B cell (primary cell): ENCODE measurements at regions not wholly inside any gene's neighbourhood (a gene's known extent, or its start where the extent isn't known, plus 50 kb on each side); places are given as distances from the start of the nearest gene placed in this dataset.

Experiments
- ATAC-seq: fragments of 200-7000 bp; cut with Tn5 transposase; one replicate; pipeline ENCODE4 v1.10.0; 2021; ENCODE audit warnings: low read depth, mild to moderate bottlenecking, moderate number of reproducible peaks, moderate library complexity
- CTCF ChIA-PET: fragments of 350-600 bp; sonication (Branson Sonifier 250); formaldehyde crosslinking; loops from one replicate; lab custom pipeline; 2021; ENCODE audit warnings: antibody characterized with exemption, inconsistent platforms; lab: Charles Lee
- POLR2A ChIA-PET: fragments of 350-600 bp; sonication (Branson Sonifier 250); formaldehyde crosslinking; loops from one replicate; lab custom pipeline; 2021; ENCODE audit warnings: antibody characterized with exemption; lab: Charles Lee
- DNase-seq: peaks from one replicate; pipeline ENCODE4 v3.0.0; 2013
- H2AFZ ChIP-seq: 2 replicates; pipeline ENCODE4 v1.6.1; 2012; ENCODE audit warnings: mild to moderate bottlenecking, low read depth, low read length; ENCODE audit not compliant: insufficient read depth, poor library complexity, severe bottlenecking
- H3K27ac ChIP-seq, 2 donors: 1 replicate in 1 of 2; 2 replicates in 1 of 2; pipeline ENCODE4 v1.5.1; 2012 to 2013; ENCODE audit warnings: low read length in 2 of 2, mild to moderate bottlenecking in 2 of 2, moderate library complexity in 1 of 2
- H3K27me3 ChIP-seq, 4 experiments: fragments of 200-600 bp in 1 of 4; sonication (generic) in 1 of 4; replicated peaks in 1 of 4; 1 replicate in 2 of 4; 2 replicates in 2 of 4; pipeline versions ENCODE4 v1.6.1 to v1.7.0; 2013 to 2016; ENCODE audit warnings: low read length in 3 of 4, mild to moderate bottlenecking in 2 of 4, mixed read lengths in 1 of 4, moderate library complexity in 1 of 4; ENCODE audit not compliant: insufficient read depth in 4 of 4, control insufficient read depth in 3 of 4; ENCODE audit errors: control extremely low read depth in 1 of 4
- H3K36me3 ChIP-seq, 2 experiments: replicated peaks in 1 of 2; 1 replicate in 1 of 2; 2 replicates in 1 of 2; pipeline versions ENCODE4 v1.6.1 to v1.7.1; 2013; ENCODE audit warnings: low read length in 1 of 2; ENCODE audit not compliant: insufficient read depth in 2 of 2, control insufficient read depth in 1 of 2; ENCODE audit errors: control extremely low read depth in 1 of 2, extremely low read depth in 1 of 2
- H3K4me1 ChIP-seq, 2 donors: fragments of 200-600 bp in 1 of 2; sonication (generic) in 1 of 2; 1 replicate in 1 of 2; 2 replicates in 1 of 2; pipeline versions ENCODE4 v1.5.1 to v1.6.1; 2013 to 2017; ENCODE audit warnings: low read length in 2 of 2; ENCODE audit not compliant: control insufficient read depth in 2 of 2, insufficient read depth in 2 of 2
- H3K4me2 ChIP-seq: replicated peaks from 2 replicates; pipeline ENCODE3; 2012; ENCODE audit warnings: mild to moderate bottlenecking, low read depth, low read length; ENCODE audit not compliant: poor library complexity, severe bottlenecking
- H3K4me3 ChIP-seq, 5 experiments: fragments of 200-600 bp in 1 of 5; sonication (generic) in 1 of 5; 1 replicate in 3 of 5; 2 replicates in 2 of 5; pipeline versions ENCODE4 v1.5.1 to v1.7.0; 2011 to 2016; ENCODE audit warnings: low read length in 4 of 5, mild to moderate bottlenecking in 4 of 5, low read depth in 2 of 5, control low read depth in 1 of 5, moderate library complexity in 1 of 5; ENCODE audit not compliant: insufficient read depth in 1 of 5; ENCODE audit errors: control extremely low read depth in 1 of 5, extremely low read depth in 1 of 5
- H3K79me2 ChIP-seq: fragments of 200-600 bp; sonication (generic); one replicate; pipeline ENCODE4 v1.6.0; 2016; ENCODE audit warnings: low read length; ENCODE audit not compliant: control insufficient read depth, insufficient read depth
- H3K9ac ChIP-seq: fragments of 200-600 bp; sonication (generic); 2 replicates; pipeline ENCODE4 v1.6.1; 2017; ENCODE audit warnings: mild to moderate bottlenecking, low read length, moderate library complexity
- H3K9me3 ChIP-seq, 3 donors: one replicate each; pipeline versions ENCODE4 v1.6.1 to v1.7.1; 2013; ENCODE audit warnings: low read length in 2 of 3; ENCODE audit not compliant: control insufficient read depth in 2 of 3, insufficient read depth in 1 of 3; ENCODE audit errors: control extremely low read depth in 1 of 3
- H4K20me1 ChIP-seq: 2 replicates; pipeline ENCODE4 v1.6.0; 2012; ENCODE audit warnings: mild to moderate bottlenecking, low read length; ENCODE audit not compliant: insufficient read depth, control insufficient read depth, poor library complexity, severe bottlenecking
- H3K27ac Mint-ChIP-seq: one replicate; pipeline ENCODE4 v1.8.0; 2021; ENCODE audit warnings: mixed read lengths
- H3K27me3 Mint-ChIP-seq: one replicate; pipeline ENCODE4 v1.8.0; 2021; ENCODE audit warnings: mixed read lengths
- H3K4me1 Mint-ChIP-seq: one replicate; pipeline ENCODE4 v1.8.0; 2021; ENCODE audit warnings: mixed read lengths
- H3K4me3 Mint-ChIP-seq: one replicate; pipeline ENCODE4 v1.8.0; 2021; ENCODE audit warnings: mixed read lengths
- H3K9me3 Mint-ChIP-seq: one replicate; pipeline ENCODE4 v1.8.0; 2022; ENCODE audit warnings: mixed read lengths; ENCODE audit not compliant: insufficient read depth
- CTCF ChIP-seq: fragments of 200-600 bp; IDR thresholded peaks from one replicate; pipeline ENCODE4 v1.8.0; 2022; ENCODE audit warnings: antibody characterized with exemption, mild to moderate bottlenecking
- EZH2 ChIP-seq: IDR thresholded peaks from 2 replicates; pipeline ENCODE4 v1.6.1; 2012; ENCODE audit warnings: borderline replicate concordance, low read depth, mild to moderate bottlenecking, moderate library complexity, low read length; ENCODE audit not compliant: insufficient read depth, poor library complexity, severe bottlenecking
- WGBS: methylation state at CpG from one replicate; pipeline ENCODE4 v1.1.5; 2013; ENCODE audit warnings: missing lambda C conversion rate; ENCODE audit not compliant: insufficient coverage; 5-methylcytosine and 5-hydroxymethylcytosine counted together
- intact Hi-C: fragments of 100-400 bp; cut with micrococcal nuclease; formaldehyde crosslinking; loops from one replicate; pipeline ENCODE4 v1.10.0; 2022

- ATAC-seq (no peak), DNase-seq (no peak)
- Histone ChIP-seq H3K27ac (no peak overlapping the region), H3K4me3 (no peak overlapping the region), H3K4me1 (no peaks in the 10 kb centered on the region), H2AFZ (no peak overlapping the region), H3K9ac (no peak overlapping the region), H3K4me2 (no peak overlapping the region), H3K79me2 (no peaks in the 10 kb centered on the region), H3K27me3 (no peaks in the 10 kb centered on the region), H4K20me1 (no peaks in the 10 kb centered on the region), H3K36me3 (no peaks in the 10 kb centered on the region), H3K9me3 (no peaks in the 10 kb centered on the region)
- ChIA-PET POLR2A (no interaction called here), CTCF (no interaction called here)
- intact Hi-C loops: no loop called here
- no peaks in the 10 kb centered on the region for H3K9me3 Mint-ChIP-seq
- no peak overlapping the region for H3K27ac Mint-ChIP-seq
- WGBS: no CpG with 5 or more reads among the region's 4 CpGs
- H3K4me1 Mint-ChIP-seq: no peaks in the 10 kb centered on the region
- no peak overlapping the region for H3K4me3 Mint-ChIP-seq
- peaks cover 23% of the 10 kb centered on the region for H3K27me3 Mint-ChIP-seq
- TF ChIP-seq CTCF (no peak), EZH2 (no peak)
Observed at GRCh38 chr1:222090103-222090502, 348.2 kb upstream of the DUSP10 start.

GRCh38 chr1:222087221-222087920 lies 345.5 kb upstream of the DUSP10 start:
- no peak overlapping the region for H3K4me3 Mint-ChIP-seq
- POLR2A ChIA-PET: no interaction called here
- TF ChIP-seq EZH2: no peak
- no peak for TF ChIP-seq CTCF
- intact Hi-C loops: no loop called here
- Histone ChIP-seq H3K27ac (no peak overlapping the region), H3K9me3 (peaks cover 0 to 5% (median 0%) of the 10 kb centered on the region in 3 donors), H3K4me3 (no peak overlapping the region), H3K79me2 (no peaks in the 10 kb centered on the region), H4K20me1 (no peaks in the 10 kb centered on the region), H3K9ac (no peak overlapping the region), H3K4me1 (no peaks in the 10 kb centered on the region), H3K36me3 (no peaks in the 10 kb centered on the region), H3K27me3 (no peaks in the 10 kb centered on the region), H2AFZ (no peak overlapping the region), H3K4me2 (no peak overlapping the region)
- no peaks in the 10 kb centered on the region for H3K4me1 Mint-ChIP-seq
- H3K27me3 Mint-ChIP-seq: peaks cover 22% of the 10 kb centered on the region
- ATAC-seq (no peak), DNase-seq (no peak)
- no peak overlapping the region for H3K27ac Mint-ChIP-seq
- WGBS: 100% methylated on average over 1 of the region's 9 CpGs
- CTCF ChIA-PET: interaction anchor here (0.6 to 1.2 kb wide), 2 partner anchors 8 to 509 kb away, joined by 3 read pairs; no protein-coding TSS in a partner anchor
- peaks cover 4% of the 10 kb centered on the region for H3K9me3 Mint-ChIP-seq
